PC-9 (cell line): ENCODE measurements at regions not wholly inside any gene's neighbourhood (a gene's known extent, or its start where the extent isn't known, plus 50 kb on each side); places are given as distances from the start of the nearest gene placed in this dataset.

ENCODE experiments used
- BruUV-seq: library from RNA; stranded (reverse); fragments of 400-500 nt; replicated peaks from 2 replicates; lab custom pipeline; 2021; lab: Mats Ljungman, UMichigan
- CTCF ChIA-PET: fragments of 300-600 bp; sonication (Branson Sonifier 250); formaldehyde crosslinking; loops from one replicate; lab custom pipeline; 2022; ENCODE audit warnings: antibody characterized with exemption; lab: Charles Lee
- POLR2A ChIA-PET: fragments of 300-600 bp; sonication (Branson Sonifier 250); formaldehyde crosslinking; loops from one replicate; lab custom pipeline; 2022; ENCODE audit warnings: antibody characterized with exemption; ENCODE audit not compliant: unreplicated experiment; lab: Charles Lee
- DNase-seq, 2 experiments: peaks; one replicate each; pipeline versions ENCODE4 v3.0.0 to v3.0.0-alpha.2; 2015 to 2022; ENCODE audit warnings: mixed read lengths in 1 of 2
- H2AFZ ChIP-seq: fragments of 200-600 bp; sonication (generic); 2 replicates; pipeline ENCODE4 v1.8.1; 2017; ENCODE audit warnings: antibody characterized with exemption
- H3F3A ChIP-seq: fragments of 200-600 bp; sonication (generic); 2 replicates; pipeline ENCODE4 v1.8.1; 2017; ENCODE audit warnings: antibody characterized with exemption, mild to moderate bottlenecking, low read depth; ENCODE audit not compliant: insufficient read depth
- H3K27ac ChIP-seq: fragments of 200-600 bp; sonication (generic); 2 replicates; pipeline ENCODE4 v1.6.1; 2016; ENCODE audit warnings: mixed run types
- H3K27me3 ChIP-seq: fragments of 200-600 bp; sonication (generic); 2 replicates; pipeline ENCODE4 v1.6.1; 2016; ENCODE audit warnings: low read depth, mixed run types; ENCODE audit not compliant: insufficient read depth
- H3K36me3 ChIP-seq: fragments of 200-600 bp; sonication (generic); 2 replicates; pipeline ENCODE4 v1.6.1; 2016; ENCODE audit warnings: low read depth, mixed run types
- H3K4me1 ChIP-seq: fragments of 200-600 bp; sonication (generic); replicated peaks from 2 replicates; pipeline ENCODE4 v1.6.1; 2016; ENCODE audit warnings: mixed run types; ENCODE audit not compliant: insufficient read depth
- H3K4me2 ChIP-seq: fragments of 200-600 bp; sonication (generic); 2 replicates; pipeline ENCODE4 v1.6.1; 2017; ENCODE audit warnings: mixed run types
- H3K4me3 ChIP-seq: fragments of 200-600 bp; sonication (generic); 2 replicates; pipeline ENCODE4 v1.6.1; 2016; ENCODE audit warnings: mixed run types
- H3K79me2 ChIP-seq: fragments of 200-600 bp; sonication (generic); 2 replicates; pipeline ENCODE4 v1.6.1; 2017; ENCODE audit warnings: low read depth, mixed run types
- H3K9me2 ChIP-seq: fragments of 200-600 bp; sonication (generic); 2 replicates; pipeline ENCODE4 v1.8.1; 2017; ENCODE audit warnings: mild to moderate bottlenecking; ENCODE audit not compliant: insufficient read depth
- H3K9me3 ChIP-seq: fragments of 200-600 bp; sonication (generic); 2 replicates; pipeline ENCODE4 v1.8.1; 2016; ENCODE audit warnings: low read depth; ENCODE audit not compliant: insufficient read depth
- H4K20me1 ChIP-seq: fragments of 200-600 bp; sonication (generic); 2 replicates; pipeline ENCODE4 v1.8.1; 2017; ENCODE audit not compliant: insufficient read depth
- CTCF ChIP-seq: fragments of 200-600 bp; sonication (generic); conservative IDR thresholded peaks from 2 replicates; pipeline ENCODE4 v1.6.1; 2017; ENCODE audit warnings: mixed run types, antibody characterized with exemption, mild to moderate bottlenecking, moderate library complexity
- EZH2 ChIP-seq: fragments of 200-600 bp; sonication (generic); IDR thresholded peaks from 2 replicates; pipeline ENCODE4 v1.8.0; 2017; ENCODE audit warnings: antibody characterized with exemption, low read depth
- intact Hi-C: fragments of 100-400 bp; cut with micrococcal nuclease; formaldehyde crosslinking; loops from one replicate; pipeline ENCODE4 v1.10.0; 2022; ENCODE audit not compliant: unreplicated experiment

GRCh38 chr9:99509065-99509745 is 287.1 kb downstream of the SEC61B start:
- H3K27me3 ChIP-seq = peaks cover 3% of the 10 kb centered on the region; the same call in 1 of the 2 replicates
- no TSS peak for BruUV-seq
- ChIA-PET POLR2A (no interaction called here), CTCF (no interaction called here)
- H3K9me3 ChIP-seq = no peaks in the 10 kb centered on the region
- no peak overlapping the region for H3K4me3 ChIP-seq
- H3K27ac ChIP-seq = no peak overlapping the region
- H3F3A ChIP-seq = no peaks in the 10 kb centered on the region
- DNase-seq = no peak
- H3K4me2 ChIP-seq = no peak overlapping the region
- no peaks in the 10 kb centered on the region for H4K20me1 ChIP-seq
- H2AFZ ChIP-seq = no peak overlapping the region
- intact Hi-C loops = no loop called here
- H3K9me2 ChIP-seq = no peaks in the 10 kb centered on the region
- H3K4me1 ChIP-seq = no peaks in the 10 kb centered on the region
- TF ChIP-seq EZH2 (no peak), CTCF (no peak)
- H3K36me3 ChIP-seq = no peaks in the 10 kb centered on the region
- H3K79me2 ChIP-seq = no peaks in the 10 kb centered on the region

GRCh38 chr9:99509900-99510535 is 287.9 kb downstream of the SEC61B start:
- DNase-seq = no peak
- Histone ChIP-seq H3K4me2 (no peak overlapping the region), H2AFZ (no peak overlapping the region), H3K79me2 (no peaks in the 10 kb centered on the region), H3K27ac (no peak overlapping the region), H3F3A (no peaks in the 10 kb centered on the region), H3K4me3 (no peak overlapping the region), H3K9me3 (no peaks in the 10 kb centered on the region), H3K27me3 (peaks cover 3% of the 10 kb centered on the region; the same call in 1 of the 2 replicates), H3K36me3 (no peaks in the 10 kb centered on the region), H3K4me1 (no peaks in the 10 kb centered on the region), H4K20me1 (no peaks in the 10 kb centered on the region), H3K9me2 (no peaks in the 10 kb centered on the region)
- intact Hi-C loops = no loop called here
- CTCF ChIA-PET = no interaction called here
- BruUV-seq = no TSS peak
- no peak for TF ChIP-seq EZH2
- no peak for TF ChIP-seq CTCF
- POLR2A ChIA-PET = no interaction called here

GRCh38 chr9:99511723-99512122 is 289.6 kb downstream of the SEC61B start:
- no peak overlapping the region for H3K4me3 ChIP-seq
- H3K27me3 ChIP-seq = no peaks in the 10 kb centered on the region
- no peaks in the 10 kb centered on the region for H3K79me2 ChIP-seq
- no peaks in the 10 kb centered on the region for H4K20me1 ChIP-seq
- DNase-seq = no peak
- BruUV-seq = no TSS peak
- H3K9me2 ChIP-seq = no peaks in the 10 kb centered on the region
- CTCF ChIA-PET = interaction anchor here (0.7 kb wide), 1 partner anchor 1090 kb away, joined by 4 read pairs; no protein-coding TSS in a partner anchor
- H3F3A ChIP-seq = no peaks in the 10 kb centered on the region
- intact Hi-C loops = no loop called here
- H3K9me3 ChIP-seq = no peaks in the 10 kb centered on the region
- no peak overlapping the region for H3K4me2 ChIP-seq
- H3K36me3 ChIP-seq = no peaks in the 10 kb centered on the region
- no peaks in the 10 kb centered on the region for H3K4me1 ChIP-seq
- no peak overlapping the region for H3K27ac ChIP-seq
- POLR2A ChIA-PET = no interaction called here
- no peak overlapping the region for H2AFZ ChIP-seq
- no peak for TF ChIP-seq CTCF
- TF ChIP-seq EZH2 = no peak
